ENCODE measurements at regions not wholly inside any gene's neighbourhood (a gene's known extent, or its start where the extent isn't known, plus 50 kb on each side); places are given as distances from the start of the nearest gene placed in this dataset.

GRCh38 chr10:84944187-84944586, 615.8 kb downstream of the CCSER2 start:
- intact Hi-C loops (cut with micrococcal nuclease) = no loop called here

GRCh38 chr10:84945791-84946190, 617.4 kb downstream of the CCSER2 start:
- intact Hi-C loops (cut with micrococcal nuclease) = no loop called here
- no peak for DNase-seq
- POLR2A ChIA-PET = no interaction called here
- H3K27ac Mint-ChIP-seq = no peak overlapping the region
- H3K27me3 Mint-ChIP-seq = peaks cover 0 to 6% (median 0%) of the 10 kb centered on the region in 5 donors
- no peak overlapping the region for H3K4me3 Mint-ChIP-seq
- no peaks in the 10 kb centered on the region for H3K36me3 ChIP-seq (ENCODE audit: control insufficient read depth in 2 of 3, insufficient read depth in 3 of 3, low read length in 3 of 3)
- ATAC-seq = no peak
- CTCF ChIA-PET = no interaction called here
- no peak overlapping the region for H3K4me3 ChIP-seq (ENCODE audit: low read length)
- H3K4me1 Mint-ChIP-seq = no peaks in the 10 kb centered on the region
- peaks cover 0 to 4% (median 0%) of the 10 kb centered on the region in 11 donors for H3K9me3 Mint-ChIP-seq
- no peaks in the 10 kb centered on the region for H3K4me1 ChIP-seq (ENCODE audit: control insufficient read depth in 2 of 2, insufficient read depth in 2 of 2, low read length in 2 of 2)
- H3K27me3 ChIP-seq (ENCODE audit: control insufficient read depth in 2 of 2, insufficient read depth in 2 of 2, low read length in 2 of 2) = no peaks in the 10 kb centered on the region
- no peaks in the 10 kb centered on the region for H3K9me3 ChIP-seq (ENCODE audit: control insufficient read depth in 2 of 3, low read length in 3 of 3)
- no peak overlapping the region for H3K27ac ChIP-seq (ENCODE audit: low read depth, low read length)
- H3K36me3 Mint-ChIP-seq = no peaks in the 10 kb centered on the region

More at GRCh38 chr10:84944187-84944586, 615.8 kb downstream of the CCSER2 start:
- ATAC-seq = no peak
- DNase-seq = no peak
- Histone ChIP-seq H3K36me3 (ENCODE audit: control insufficient read depth in 2 of 3, insufficient read depth in 3 of 3, low read length in 3 of 3) (no peaks in the 10 kb centered on the region), H3K4me1 (ENCODE audit: control insufficient read depth in 2 of 2, insufficient read depth in 2 of 2, low read length in 2 of 2) (no peaks in the 10 kb centered on the region), H3K27me3 (ENCODE audit: control insufficient read depth in 2 of 2, insufficient read depth in 2 of 2, low read length in 2 of 2) (no peaks in the 10 kb centered on the region), H3K27ac (ENCODE audit: low read depth, low read length) (no peak overlapping the region), H3K9me3 (ENCODE audit: control insufficient read depth in 2 of 3, low read length in 3 of 3) (no peaks in the 10 kb centered on the region), H3K4me3 (ENCODE audit: low read length) (no peak overlapping the region)
- Mint-ChIP-seq H3K27me3 (peaks cover 0 to 8% (median 0%) of the 10 kb centered on the region in 5 donors), H3K36me3 (no peaks in the 10 kb centered on the region), H3K4me3 (no peak overlapping the region), H3K27ac (no peak overlapping the region), H3K9me3 (peaks cover 0 to 6% (median 0%) of the 10 kb centered on the region in 11 donors), H3K4me1 (no peaks in the 10 kb centered on the region)
- POLR2A ChIA-PET = no interaction called here
- CTCF ChIA-PET = interaction anchor here (0.7 kb wide), 1 partner anchor 1296 kb away, joined by 3 read pairs; no protein-coding TSS in a partner anchor

- Mint-ChIP-seq H3K4me1 (no peaks in the 10 kb centered on the region), H3K4me3 (no peak overlapping the region), H3K27me3 (peaks cover 0 to 8% (median 0%) of the 10 kb centered on the region in 5 donors), H3K27ac (no peak overlapping the region), H3K36me3 (peaks cover 0 to 2% (median 0%) of the 10 kb centered on the region in 5 donors), H3K9me3 (peaks cover 0 to 4% (median 0%) of the 10 kb centered on the region in 11 donors)
- POLR2A ChIA-PET = no interaction called here
- no peaks in the 10 kb centered on the region for H3K9me3 ChIP-seq (ENCODE audit: control insufficient read depth in 2 of 3, low read length in 3 of 3)
- no peak for ATAC-seq
- CTCF ChIA-PET = no interaction called here
- H3K27ac ChIP-seq (ENCODE audit: low read depth, low read length) = no peak overlapping the region
- H3K36me3 ChIP-seq (ENCODE audit: control insufficient read depth in 2 of 3, insufficient read depth in 3 of 3, low read length in 3 of 3) = no peaks in the 10 kb centered on the region
- H3K4me3 ChIP-seq (ENCODE audit: low read length) = no peak overlapping the region
- no peak for DNase-seq
- no peaks in the 10 kb centered on the region for H3K27me3 ChIP-seq (ENCODE audit: control insufficient read depth in 2 of 2, insufficient read depth in 2 of 2, low read length in 2 of 2)
- intact Hi-C loops (cut with micrococcal nuclease) = no loop called here
- no peaks in the 10 kb centered on the region for H3K4me1 ChIP-seq (ENCODE audit: control insufficient read depth in 2 of 2, insufficient read depth in 2 of 2, low read length in 2 of 2)
Measured at GRCh38 chr10:84946904-84947303, 618.5 kb downstream of the CCSER2 start.

- no peak overlapping the region for H3K27ac Mint-ChIP-seq
- H3K27me3 Mint-ChIP-seq = peaks cover 0 to 13% (median 0%) of the 10 kb centered on the region in 5 donors
- no peak for DNase-seq
- no peak for ATAC-seq
- H3K4me3 Mint-ChIP-seq = no peak overlapping the region
- intact Hi-C loops (cut with micrococcal nuclease) = no loop called here
- no peaks in the 10 kb centered on the region for H3K27me3 ChIP-seq (ENCODE audit: control insufficient read depth in 2 of 2, insufficient read depth in 2 of 2, low read length in 2 of 2)
- CTCF ChIA-PET = no interaction called here
- no peaks in the 10 kb centered on the region for H3K4me1 Mint-ChIP-seq
- no peaks in the 10 kb centered on the region for H3K9me3 ChIP-seq (ENCODE audit: control insufficient read depth in 2 of 3, low read length in 3 of 3)
- H3K27ac ChIP-seq (ENCODE audit: low read depth, low read length) = no peak overlapping the region
- H3K9me3 Mint-ChIP-seq = peaks cover 0 to 7% (median 0%) of the 10 kb centered on the region in 11 donors
- no peaks in the 10 kb centered on the region for H3K4me1 ChIP-seq (ENCODE audit: control insufficient read depth in 2 of 2, insufficient read depth in 2 of 2, low read length in 2 of 2)
- H3K36me3 Mint-ChIP-seq = peaks cover 0 to 5% (median 0%) of the 10 kb centered on the region in 5 donors
- H3K36me3 ChIP-seq (ENCODE audit: control insufficient read depth in 2 of 3, insufficient read depth in 3 of 3, low read length in 3 of 3) = no peaks in the 10 kb centered on the region
- no peak overlapping the region for H3K4me3 ChIP-seq (ENCODE audit: low read length)
- POLR2A ChIA-PET = no interaction called here
Measured at GRCh38 chr10:84948644-84949043, 620.3 kb downstream of the CCSER2 start.

GRCh38 chr10:84951616-84952015, 623.2 kb downstream of the CCSER2 start:
- CTCF ChIA-PET = no interaction called here
- ATAC-seq (no peak), DNase-seq (no peak)
- Histone ChIP-seq H3K4me1 (ENCODE audit: control insufficient read depth in 2 of 2, insufficient read depth in 2 of 2, low read length in 2 of 2) (no peaks in the 10 kb centered on the region), H3K27me3 (ENCODE audit: control insufficient read depth in 2 of 2, insufficient read depth in 2 of 2, low read length in 2 of 2) (no peaks in the 10 kb centered on the region), H3K27ac (ENCODE audit: low read depth, low read length) (no peak overlapping the region), H3K4me3 (ENCODE audit: low read length) (no peak overlapping the region), H3K9me3 (ENCODE audit: control insufficient read depth in 2 of 3, low read length in 3 of 3) (no peaks in the 10 kb centered on the region), H3K36me3 (ENCODE audit: control insufficient read depth in 2 of 3, insufficient read depth in 3 of 3, low read length in 3 of 3) (no peaks in the 10 kb centered on the region)
- H3K9me3 Mint-ChIP-seq = peaks cover 0 to 4% (median 0%) of the 10 kb centered on the region in 11 donors
- H3K27me3 Mint-ChIP-seq = peaks cover 0 to 13% (median 0%) of the 10 kb centered on the region in 5 donors
- H3K36me3 Mint-ChIP-seq = peaks cover 0 to 5% (median 0%) of the 10 kb centered on the region in 5 donors
- H3K27ac Mint-ChIP-seq = no peak overlapping the region
- no peak overlapping the region for H3K4me3 Mint-ChIP-seq
- intact Hi-C loops (cut with micrococcal nuclease) = no loop called here
- H3K4me1 Mint-ChIP-seq = no peaks in the 10 kb centered on the region
- POLR2A ChIA-PET = no interaction called here

- H3K36me3 Mint-ChIP-seq = no peaks in the 10 kb centered on the region
- intact Hi-C loops (cut with micrococcal nuclease) = no loop called here
Measured at GRCh38 chr10:84957427-84957826, 629.0 kb downstream of the CCSER2 start.

GRCh38 chr10:84965468-84965867, 637.1 kb downstream of the CCSER2 start:
- H3K4me3 ChIP-seq (ENCODE audit: low read length) = no peak overlapping the region
- no peaks in the 10 kb centered on the region for H3K4me1 ChIP-seq (ENCODE audit: control insufficient read depth in 2 of 2, insufficient read depth in 2 of 2, low read length in 2 of 2)
- H3K9me3 Mint-ChIP-seq = no peaks in the 10 kb centered on the region
- H3K9me3 ChIP-seq (ENCODE audit: control insufficient read depth in 2 of 3, low read length in 3 of 3) = no peaks in the 10 kb centered on the region
- no peaks in the 10 kb centered on the region for H3K36me3 ChIP-seq (ENCODE audit: control insufficient read depth in 2 of 3, insufficient read depth in 3 of 3, low read length in 3 of 3)
- peaks cover 0 to 3% (median 0%) of the 10 kb centered on the region in 5 donors for H3K27me3 Mint-ChIP-seq
- no peaks in the 10 kb centered on the region for H3K27me3 ChIP-seq (ENCODE audit: control insufficient read depth in 2 of 2, insufficient read depth in 2 of 2, low read length in 2 of 2)
- DNase-seq (no peak), ATAC-seq (no peak)
- no peak overlapping the region for H3K4me3 Mint-ChIP-seq
- ChIA-PET POLR2A (no interaction called here), CTCF (no interaction called here)
- no peak overlapping the region for H3K27ac Mint-ChIP-seq
- no peaks in the 10 kb centered on the region for H3K4me1 Mint-ChIP-seq
- H3K27ac ChIP-seq (ENCODE audit: low read depth, low read length) = no peak overlapping the region
- intact Hi-C loops (cut with micrococcal nuclease) = no loop called here
- H3K36me3 Mint-ChIP-seq = no peaks in the 10 kb centered on the region

More at GRCh38 chr10:84957427-84957826, 629.0 kb downstream of the CCSER2 start:
- H3K27me3 ChIP-seq (ENCODE audit: control insufficient read depth in 2 of 2, insufficient read depth in 2 of 2, low read length in 2 of 2) = no peaks in the 10 kb centered on the region
- peaks cover 0 to 2% (median 0%) of the 10 kb centered on the region in 11 donors for H3K9me3 Mint-ChIP-seq
- no peaks in the 10 kb centered on the region for H3K4me1 Mint-ChIP-seq
- H3K4me3 ChIP-seq (ENCODE audit: low read length) = no peak overlapping the region
- ChIA-PET CTCF (no interaction called here), POLR2A (no interaction called here)
- H3K27ac Mint-ChIP-seq = no peak overlapping the region
- H3K27ac ChIP-seq (ENCODE audit: low read depth, low read length) = no peak overlapping the region
- H3K9me3 ChIP-seq (ENCODE audit: control insufficient read depth in 2 of 3, low read length in 3 of 3) = no peaks in the 10 kb centered on the region
- no peak for DNase-seq
- H3K4me1 ChIP-seq (ENCODE audit: control insufficient read depth in 2 of 2, insufficient read depth in 2 of 2, low read length in 2 of 2) = no peaks in the 10 kb centered on the region
- H3K36me3 ChIP-seq (ENCODE audit: control insufficient read depth in 2 of 3, insufficient read depth in 3 of 3, low read length in 3 of 3) = no peaks in the 10 kb centered on the region
- no peak overlapping the region for H3K4me3 Mint-ChIP-seq
- peaks cover 0 to 4% (median 0%) of the 10 kb centered on the region in 5 donors for H3K27me3 Mint-ChIP-seq
- no peak for ATAC-seq

Data from naive thymus-derived CD4-positive, alpha-beta T cell (primary cell).